GM12873 (cell line): ENCODE measurements at regions not wholly inside any gene's neighbourhood (a gene's known extent, or its start where the extent isn't known, plus 50 kb on each side); places are given as distances from the start of the nearest gene placed in this dataset.

ENCODE experiments used
- CTCF ChIP-seq: IDR thresholded peaks from 2 replicates; pipeline ENCODE4 v1.5.1; 2012; ENCODE audit warnings: low read depth, mild to moderate bottlenecking, moderate library complexity, low read length, control low read depth; ENCODE audit not compliant: insufficient read depth; ENCODE audit errors: missing control alignments

- TF ChIP-seq CTCF: no peak
These were observed 103.2 kb upstream of the CHRM3 start for GRCh38 chr1:239283216-239283615.

- TF ChIP-seq CTCF: no peak
These were observed 104.0 kb upstream of the CHRM3 start for GRCh38 chr1:239282411-239282810.

GRCh38 chr1:239276051-239276450 is 110.3 kb upstream of the CHRM3 start:
- TF ChIP-seq CTCF: no peak

GRCh38 chr1:239274242-239274830 is 112.0 kb upstream of the CHRM3 start:
- TF ChIP-seq CTCF: no peak

GRCh38 chr1:239270509-239270908 is 115.9 kb upstream of the CHRM3 start:
- no peak for TF ChIP-seq CTCF

GRCh38 chr1:239269706-239270105 is 116.7 kb upstream of the CHRM3 start:
- TF ChIP-seq CTCF: no peak

- TF ChIP-seq CTCF: no peak
These were observed 117.4 kb upstream of the CHRM3 start for GRCh38 chr1:239268941-239269340.
